PFSK-1 (cell line): ENCODE measurements at regions not wholly inside any gene's neighbourhood (a gene's known extent, or its start where the extent isn't known, plus 50 kb on each side); places are given as distances from the start of the nearest gene placed in this dataset.

ENCODE experiments used
- REST ChIP-seq, 2 experiments: IDR thresholded peaks; 2 replicates each; pipeline versions ENCODE4 v1.6.1 to v1.8.0; 2011 to 2012; ENCODE audit warnings: low read depth in 2 of 2, low read length in 2 of 2, control low read depth in 1 of 2, inconsistent platforms in 1 of 2, mild to moderate bottlenecking in 1 of 2, moderate library complexity in 1 of 2; ENCODE audit not compliant: insufficient read depth in 1 of 2
- TAF1 ChIP-seq: IDR thresholded peaks from 2 replicates; pipeline ENCODE4 v1.6.1; 2012; ENCODE audit warnings: low read length, control low read depth, borderline replicate concordance; ENCODE audit not compliant: insufficient read depth

DNA sequence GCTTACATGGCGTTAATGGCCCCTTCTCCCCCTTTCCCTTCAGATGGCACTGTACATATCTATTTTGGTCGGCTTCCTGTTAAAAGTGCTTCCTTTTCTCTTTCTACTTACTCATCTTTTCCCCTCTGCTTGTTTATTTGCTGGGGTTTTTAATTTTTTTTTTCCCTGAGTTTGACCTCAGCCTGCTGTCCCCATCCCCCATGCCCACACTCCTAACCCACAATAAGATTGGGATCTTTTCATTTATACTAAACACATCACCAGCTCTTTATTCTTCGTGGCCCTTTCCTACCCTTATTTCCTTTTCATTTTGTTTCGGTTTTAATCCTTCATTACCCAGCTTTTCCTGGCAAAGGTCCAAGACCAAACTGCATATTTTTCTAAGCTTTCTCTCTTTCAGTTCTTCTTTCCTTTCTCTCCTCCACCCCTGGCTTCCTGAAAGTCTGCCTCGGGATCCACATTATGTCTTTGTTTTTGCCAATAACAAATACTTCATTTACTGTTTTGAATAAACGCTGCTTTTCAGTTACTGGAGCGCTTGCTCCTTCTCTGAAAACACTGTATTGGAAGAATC lies 152.0 kb upstream of the USP9X start:
- TF ChIP-seq REST (IDR thresholded peaks at IDR 0.05; ENCODE audit: insufficient read depth in 1 of 2, low read depth in 2 of 2, low read length in 2 of 2) (no peak), TAF1 (no peak)
